ENCODE measurements at regions not wholly inside any gene's neighbourhood (a gene's known extent, or its start where the extent isn't known, plus 50 kb on each side); places are given as distances from the start of the nearest gene placed in this dataset.

DNA sequence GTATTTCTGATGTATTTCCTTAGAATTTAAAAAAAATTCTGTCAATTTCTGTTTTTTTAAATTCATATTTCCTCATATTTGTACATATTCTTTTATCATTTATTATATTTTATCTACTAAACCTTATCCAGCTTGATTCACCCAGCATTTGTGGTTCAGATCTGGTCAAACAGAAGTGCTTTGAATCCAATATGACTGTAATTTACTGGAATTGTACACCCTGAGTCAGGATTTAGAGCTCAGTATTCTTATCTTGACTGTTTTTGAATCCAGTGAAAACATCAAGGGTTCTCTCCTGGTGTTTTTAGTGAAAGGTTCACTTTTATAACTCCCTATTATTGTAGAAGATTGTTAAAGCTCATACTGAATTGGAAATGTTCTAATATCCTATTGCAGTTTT is 1077.0 kb upstream of the NCAM2 start:
- DNase-seq (ENCODE audit: low read depth, low spot score), result no peak
- TF ChIP-seq, protein P1, sequence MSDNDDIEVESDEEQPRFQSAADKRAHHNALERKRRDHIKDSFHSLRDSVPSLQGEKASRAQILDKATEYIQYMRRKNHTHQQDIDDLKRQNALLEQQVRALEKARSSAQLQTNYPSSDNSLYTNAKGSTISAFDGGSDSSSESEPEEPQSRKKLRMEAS (IDR thresholded peaks at IDR 0.05), result no peak
- TF ChIP-seq SRF (IDR thresholded peaks at IDR 0.05; ENCODE audit: low read depth), result no peak
- no peak for TF ChIP-seq YY1 (IDR thresholded peaks at IDR 0.05; ENCODE audit: extremely low read depth, insufficient replicate concordance, low read depth, low read length)
- no peak for TF ChIP-seq CEBPB (IDR thresholded peaks at IDR 0.05; ENCODE audit: low read depth)
- H2AFZ ChIP-seq (ENCODE audit: low read depth, low read length, poor library complexity, severe bottlenecking), result no peak overlapping the region
- no TSS peak for BruUV-seq (replicated peaks)
- H3K36me3 ChIP-seq (ENCODE audit: control insufficient read depth in 1 of 2, insufficient read depth in 2 of 2, low read length in 2 of 2), result no peaks in the 10 kb centered on the region
- H3K4me2 ChIP-seq (ENCODE audit: low read length), result no peak overlapping the region
- no peak for ATAC-seq
- H3K27me3 ChIP-seq (ENCODE audit: insufficient read depth, low read length), result no peaks in the 10 kb centered on the region
- no peaks in the 10 kb centered on the region for H3K9me2 ChIP-seq (ENCODE audit: insufficient read depth)
- no peak overlapping the region for H3K27ac ChIP-seq (ENCODE audit: low read depth, low read length)
- H4K20me1 ChIP-seq (ENCODE audit: insufficient read depth), result no peaks in the 10 kb centered on the region; the same call in 1 of the 2 replicates
- H3K9ac ChIP-seq (ENCODE audit: low read length), result no peak overlapping the region
- H3K4me1 ChIP-seq (ENCODE audit: control insufficient read depth in 1 of 2, insufficient read depth in 2 of 2, low read length in 2 of 2), result no peaks in the 10 kb centered on the region
- no peak overlapping the region for H3K4me3 ChIP-seq (replicated peaks in 1 of 2; ENCODE audit: low read depth in 1 of 2, low read length in 2 of 2)
- POLR2A ChIA-PET, result no interaction called here
- H3K79me2 ChIP-seq (ENCODE audit: insufficient read depth, low read length), result no peaks in the 10 kb centered on the region
- intact Hi-C loops (cut with micrococcal nuclease), result no loop called here
- RAD21 ChIA-PET (ENCODE audit: low non-redundant PET in 1 of 2, low total read pairs in 2 of 2, uncharacterized antibody in 2 of 2, unreplicated experiment in 2 of 2), result no interaction called here
- H3K9me3 ChIP-seq (ENCODE audit: control insufficient read depth in 1 of 2, insufficient read depth in 1 of 2, low read depth in 1 of 2, low read length in 2 of 2), result peaks cover 8 to 20% of the 10 kb centered on the region in 2 experiments; a peak in 2 of 4 replicates
- CTCF ChIA-PET, result no interaction called here

DNA sequence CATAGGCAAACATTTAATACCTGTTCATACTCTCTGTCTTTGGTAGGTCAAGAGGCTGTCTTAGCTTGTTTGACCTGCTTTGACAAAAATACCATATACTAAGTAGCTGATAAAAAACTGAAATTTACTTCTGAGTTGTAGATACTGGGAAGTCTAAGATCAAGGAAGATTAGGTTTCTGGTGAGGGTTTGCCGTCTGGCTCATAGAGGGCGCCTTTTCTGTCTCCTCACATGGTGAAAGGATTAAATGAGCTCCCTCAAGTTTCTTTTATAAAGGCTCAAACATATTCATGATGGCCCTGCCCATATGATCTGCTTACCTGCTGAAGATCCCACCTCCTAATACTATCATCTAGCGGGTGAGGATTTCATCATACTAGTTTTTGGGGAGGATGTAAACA is 1076.1 kb upstream of the NCAM2 start:
- Histone ChIP-seq H3K36me3 (ENCODE audit: control insufficient read depth in 1 of 2, insufficient read depth in 2 of 2, low read length in 2 of 2) (no peaks in the 10 kb centered on the region), H3K9ac (ENCODE audit: low read length) (no peak overlapping the region), H3K4me1 (ENCODE audit: control insufficient read depth in 1 of 2, insufficient read depth in 2 of 2, low read length in 2 of 2) (no peaks in the 10 kb centered on the region), H3K27me3 (ENCODE audit: insufficient read depth, low read length) (no peaks in the 10 kb centered on the region), H3K27ac (ENCODE audit: low read depth, low read length) (no peak overlapping the region), H3K4me3 (replicated peaks in 1 of 2; ENCODE audit: low read depth in 1 of 2, low read length in 2 of 2) (no peak overlapping the region), H4K20me1 (ENCODE audit: insufficient read depth) (no peaks in the 10 kb centered on the region; the same call in 1 of the 2 replicates), H2AFZ (ENCODE audit: low read depth, low read length, poor library complexity, severe bottlenecking) (no peak overlapping the region), H3K79me2 (ENCODE audit: insufficient read depth, low read length) (no peaks in the 10 kb centered on the region), H3K4me2 (ENCODE audit: low read length) (no peak overlapping the region), H3K9me2 (ENCODE audit: insufficient read depth) (no peaks in the 10 kb centered on the region), H3K9me3 (ENCODE audit: control insufficient read depth in 1 of 2, insufficient read depth in 1 of 2, low read depth in 1 of 2, low read length in 2 of 2) (peaks cover 8 to 26% of the 10 kb centered on the region in 2 experiments; a peak in 2 of 4 replicates)
- ChIA-PET RAD21 (ENCODE audit: low non-redundant PET in 1 of 2, low total read pairs in 2 of 2, uncharacterized antibody in 2 of 2, unreplicated experiment in 2 of 2) (no interaction called here), POLR2A (no interaction called here), CTCF (no interaction called here)
- TF ChIP-seq RAD21 (IDR thresholded peaks at IDR 0.05; ENCODE audit: low read depth) (no peak), EGR1 (IDR thresholded peaks at IDR 0.05; ENCODE audit: low read depth) (no peak), ZFX (IDR thresholded peaks at IDR 0.05) (no peak), ELF1 (IDR thresholded peaks at IDR 0.05; ENCODE audit: borderline replicate concordance, low read depth) (no peak), YY1 (IDR thresholded peaks at IDR 0.05; ENCODE audit: extremely low read depth, insufficient replicate concordance, low read depth, low read length) (no peak), CBX3 (IDR thresholded peaks at IDR 0.05; ENCODE audit: low read depth) (no peak), JUND (IDR thresholded peaks at IDR 0.05) (no peak), POLR2AphosphoS5 (IDR thresholded peaks at IDR 0.05; ENCODE audit: low read depth, low read length) (no peak), CEBPB (IDR thresholded peaks at IDR 0.05; ENCODE audit: low read depth) (no peak), SP1 (IDR thresholded peaks at IDR 0.05; ENCODE audit: low read depth) (no peak), EZH2phosphoT487 (IDR thresholded peaks at IDR 0.05; ENCODE audit: borderline replicate concordance) (no peak), ZNF274 (IDR thresholded peaks at IDR 0.05; ENCODE audit: low read depth, low read length) (no peak), TCF7L2 (IDR thresholded peaks at IDR 0.05; ENCODE audit: borderline replicate concordance, extremely low read depth, insufficient read depth, insufficient read length) (no peak), SRF (IDR thresholded peaks at IDR 0.05; ENCODE audit: low read depth) (no peak)
- TF ChIP-seq, protein P2, sequence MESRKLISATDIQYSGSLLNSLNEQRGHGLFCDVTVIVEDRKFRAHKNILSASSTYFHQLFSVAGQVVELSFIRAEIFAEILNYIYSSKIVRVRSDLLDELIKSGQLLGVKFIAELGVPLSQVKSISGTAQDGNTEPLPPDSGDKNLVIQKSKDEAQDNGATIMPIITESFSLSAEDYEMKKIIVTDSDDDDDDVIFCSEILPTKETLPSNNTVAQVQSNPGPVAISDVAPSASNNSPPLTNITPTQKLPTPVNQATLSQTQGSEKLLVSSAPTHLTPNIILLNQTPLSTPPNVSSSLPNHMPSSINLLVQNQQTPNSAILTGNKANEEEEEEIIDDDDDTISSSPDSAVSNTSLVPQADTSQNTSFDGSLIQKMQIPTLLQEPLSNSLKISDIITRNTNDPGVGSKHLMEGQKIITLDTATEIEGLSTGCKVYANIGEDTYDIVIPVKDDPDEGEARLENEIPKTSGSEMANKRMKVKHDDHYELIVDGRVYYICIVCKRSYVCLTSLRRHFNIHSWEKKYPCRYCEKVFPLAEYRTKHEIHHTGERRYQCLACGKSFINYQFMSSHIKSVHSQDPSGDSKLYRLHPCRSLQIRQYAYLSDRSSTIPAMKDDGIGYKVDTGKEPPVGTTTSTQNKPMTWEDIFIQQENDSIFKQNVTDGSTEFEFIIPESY (IDR thresholded peaks at IDR 0.05; ENCODE audit: extremely low read depth, insufficient replicate concordance, low read length), result no peak
- TF ChIP-seq, protein P3, sequence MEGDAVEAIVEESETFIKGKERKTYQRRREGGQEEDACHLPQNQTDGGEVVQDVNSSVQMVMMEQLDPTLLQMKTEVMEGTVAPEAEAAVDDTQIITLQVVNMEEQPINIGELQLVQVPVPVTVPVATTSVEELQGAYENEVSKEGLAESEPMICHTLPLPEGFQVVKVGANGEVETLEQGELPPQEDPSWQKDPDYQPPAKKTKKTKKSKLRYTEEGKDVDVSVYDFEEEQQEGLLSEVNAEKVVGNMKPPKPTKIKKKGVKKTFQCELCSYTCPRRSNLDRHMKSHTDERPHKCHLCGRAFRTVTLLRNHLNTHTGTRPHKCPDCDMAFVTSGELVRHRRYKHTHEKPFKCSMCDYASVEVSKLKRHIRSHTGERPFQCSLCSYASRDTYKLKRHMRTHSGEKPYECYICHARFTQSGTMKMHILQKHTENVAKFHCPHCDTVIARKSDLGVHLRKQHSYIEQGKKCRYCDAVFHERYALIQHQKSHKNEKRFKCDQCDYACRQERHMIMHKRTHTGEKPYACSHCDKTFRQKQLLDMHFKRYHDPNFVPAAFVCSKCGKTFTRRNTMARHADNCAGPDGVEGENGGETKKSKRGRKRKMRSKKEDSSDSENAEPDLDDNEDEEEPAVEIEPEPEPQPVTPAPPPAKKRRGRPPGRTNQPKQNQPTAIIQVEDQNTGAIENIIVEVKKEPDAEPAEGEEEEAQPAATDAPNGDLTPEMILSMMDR (IDR thresholded peaks at IDR 0.05 in 2 of 3, conservative IDR thresholded peaks at IDR 0.05 in 1 of 3; ENCODE audit: borderline replicate concordance in 1 of 3, insufficient read depth in 1 of 3, low read depth in 2 of 3, low read length in 2 of 3), result no peak
- ATAC-seq (no peak), DNase-seq (ENCODE audit: low read depth, low spot score) (no peak)
- intact Hi-C loops (cut with micrococcal nuclease), result no loop called here
- no TSS peak for BruUV-seq (replicated peaks)

All from HCT116 (cell line).